Pancreas (tissue), 10 donors: ENCODE measurements at regions not wholly inside any gene's neighbourhood (a gene's known extent, or its start where the extent isn't known, plus 50 kb on each side); places are given as distances from the start of the nearest gene placed in this dataset.

Experiments used
- ATAC-seq, 4 donors: fragments of 200-7000 bp; cut with Tn5 transposase; one replicate each; pipeline versions ENCODE4 v1.8.0 to v1.9.1; 2020; ENCODE audit warnings: mild to moderate bottlenecking in 4 of 4, moderate library complexity in 4 of 4
- DNase-seq, 6 donors: peaks; one replicate each; pipeline ENCODE4 v3.0.0-alpha.2; 2020
- FAIRE-seq: peaks from 2 replicates; lab custom pipeline; 2012; peaks lifted over from hg19 to GRCh38; lab: Jason Lieb, UNC
- H3K27ac ChIP-seq, 4 donors: fragments of 200-600 bp; sonication (generic); 1 replicate in 3 of 4; 2 replicates in 1 of 4; pipeline versions ENCODE4 v1.5.0 to v1.8.0; 2020
- H3K27me3 ChIP-seq, 4 donors: fragments of 200-600 bp; one replicate each; pipeline ENCODE4 v1.8.0; 2021
- H3K36me3 ChIP-seq, 3 donors: fragments of 200-600 bp; sonication (generic) in 1 of 3; one replicate each; pipeline versions ENCODE4 v1.5.0 to v1.8.0; 2020 to 2021
- H3K4me1 ChIP-seq, 3 donors: fragments of 200-600 bp; one replicate each; pipeline ENCODE4 v1.8.0; 2021
- H3K4me3 ChIP-seq, 4 donors: fragments of 200-600 bp; sonication (generic) in 2 of 4; one replicate each; pipeline versions ENCODE4 v1.5.0 to v1.8.0; 2020 to 2021
- H3K9me3 ChIP-seq, 4 donors: fragments of 200-600 bp; one replicate each; pipeline ENCODE4 v1.8.0; 2021
- CTCF ChIP-seq, 4 donors: fragments of 200-600 bp; sonication (generic) in 3 of 4; IDR thresholded peaks; one replicate each; pipeline versions ENCODE4 v1.5.0 to v1.8.0; 2021; ENCODE audit warnings: antibody characterized with exemption in 4 of 4
- WGBS, 2 donors: extraction: QIAGEN DNeasy Blood & Tissue Kit; methylation state at CpG; one replicate each; pipeline ENCODE4 v1.1.7; 2013; 5-methylcytosine and 5-hydroxymethylcytosine counted together
- intact Hi-C, 3 donors: fragments of 100-400 bp; cut with DNase I; formaldehyde crosslinking; loops; one replicate each; pipeline versions ENCODE4 v1.11.1 to v1.14.2; 2022
- donor health status: healthy with polysubstance abuse.
- donor health status: DM: no; HTN: no; CAD: no; lungs with moderate emphysema.
- donor health status: DM: no; HTN: no; CAD: no.
- donor health status: control.
- donor health status: control.
- donor health status: Bipolar disorder and iron deficiency.
- donor health status: DM: yes; HTN: yes; CAD: no.
- donor health status: DM: no; HTN: no; CAD: no.
- donor health status: DM: no; HTN: no; CAD: no.
- donor health status: DM: yes; HTN: yes; CAD: no.

- TF ChIP-seq CTCF (IDR thresholded peaks at IDR 0.05): no peak
- no peak for ATAC-seq
- Histone ChIP-seq H3K27ac (no peak overlapping the region), H3K36me3 (no peaks in the 10 kb centered on the region), H3K4me1 (no peaks in the 10 kb centered on the region), H3K27me3 (no peaks in the 10 kb centered on the region), H3K4me3 (no peak overlapping the region), H3K9me3 (no peaks in the 10 kb centered on the region)
- no peak for DNase-seq
- 65 to 79% methylated on average over 1 of the region's 1 CpG for WGBS, 2 donors
- intact Hi-C loops: no loop called here
- no peak for FAIRE-seq
These were observed 1589.4 kb upstream of the TENM4 start for GRCh38 chr11:81030186-81030585.

GRCh38 chr11:81026032-81026431, 1585.2 kb upstream of the TENM4 start:
- H3K36me3 ChIP-seq: no peaks in the 10 kb centered on the region
- DNase-seq (no peak), FAIRE-seq (no peak), ATAC-seq (no peak)
- no peak overlapping the region for H3K4me3 ChIP-seq
- WGBS, 2 donors: 72 to 77% methylated on average over 1 of the region's 1 CpG
- no peaks in the 10 kb centered on the region for H3K9me3 ChIP-seq
- intact Hi-C loops: no loop called here
- no peak overlapping the region for H3K27ac ChIP-seq
- no peak for TF ChIP-seq CTCF (IDR thresholded peaks at IDR 0.05)
- no peaks in the 10 kb centered on the region for H3K4me1 ChIP-seq
- no peaks in the 10 kb centered on the region for H3K27me3 ChIP-seq

- WGBS, 2 donors: 28 to 38% methylated on average over 1 of the region's 1 CpG
- Histone ChIP-seq H3K9me3 (no peaks in the 10 kb centered on the region), H3K36me3 (no peaks in the 10 kb centered on the region), H3K27ac (no peak overlapping the region), H3K4me3 (no peak overlapping the region), H3K4me1 (no peaks in the 10 kb centered on the region), H3K27me3 (no peaks in the 10 kb centered on the region)
- ATAC-seq: no peak
- no peak for FAIRE-seq
- TF ChIP-seq CTCF (IDR thresholded peaks at IDR 0.05): no peak
- DNase-seq: no peak
- intact Hi-C loops: no loop called here
These were observed 1581.2 kb upstream of the TENM4 start for GRCh38 chr11:81022057-81022456.

GRCh38 chr11:81010631-81011030, 1569.8 kb upstream of the TENM4 start:
- H3K27ac ChIP-seq: no peak overlapping the region
- H3K27me3 ChIP-seq: peaks cover 0 to 4% (median 0%) of the 10 kb centered on the region in 4 donors
- intact Hi-C loops: no loop called here
- ATAC-seq: no peak
- no peak for DNase-seq
- H3K4me3 ChIP-seq: no peak overlapping the region
- H3K9me3 ChIP-seq: no peaks in the 10 kb centered on the region
- FAIRE-seq: no peak
- TF ChIP-seq CTCF (IDR thresholded peaks at IDR 0.05): no peak
- WGBS, 2 donors: 38 to 47% methylated on average over 3 of the region's 3 CpGs
- H3K36me3 ChIP-seq: no peaks in the 10 kb centered on the region
- no peaks in the 10 kb centered on the region for H3K4me1 ChIP-seq

- Histone ChIP-seq H3K9me3 (no peaks in the 10 kb centered on the region), H3K27ac (no peak overlapping the region), H3K4me3 (no peak overlapping the region), H3K27me3 (peaks cover 0 to 4% (median 0%) of the 10 kb centered on the region in 4 donors), H3K4me1 (no peaks in the 10 kb centered on the region), H3K36me3 (no peaks in the 10 kb centered on the region)
- no peak for TF ChIP-seq CTCF (IDR thresholded peaks at IDR 0.05)
- ATAC-seq (no peak), FAIRE-seq (no peak), DNase-seq (no peak)
- intact Hi-C loops: no loop called here
- WGBS, 2 donors: 6 to 7% methylated on average over 2 of the region's 2 CpGs
These were observed 1566.2 kb upstream of the TENM4 start for GRCh38 chr11:81007046-81007445.
